ENCODE measurements at regions not wholly inside any gene's neighbourhood (a gene's known extent, or its start where the extent isn't known, plus 50 kb on each side); places are given as distances from the start of the nearest gene placed in this dataset.

GRCh38 chr12:28777603-28778365 is 371.3 kb upstream of the FAR2 start:
- no peak overlapping the region for H3K4me3 ChIP-seq (ENCODE audit: low read length)
- DNase-seq (no peak), ATAC-seq (no peak)
- H3K36me3 ChIP-seq (ENCODE audit: control insufficient read depth in 2 of 3, insufficient read depth in 3 of 3, low read length in 3 of 3), result no peaks in the 10 kb centered on the region
- POLR2A ChIA-PET, result no interaction called here
- Mint-ChIP-seq H3K4me1 (no peaks in the 10 kb centered on the region), H3K9me3 (peaks cover 0 to 6% (median 0%) of the 10 kb centered on the region in 11 donors), H3K27ac (no peak overlapping the region), H3K4me3 (no peak overlapping the region), H3K36me3 (no peaks in the 10 kb centered on the region), H3K27me3 (peaks cover 0 to 19% (median 0%) of the 10 kb centered on the region in 5 donors)
- H3K27me3 ChIP-seq (ENCODE audit: control insufficient read depth in 2 of 2, insufficient read depth in 2 of 2, low read length in 2 of 2), result no peaks in the 10 kb centered on the region
- H3K9me3 ChIP-seq (ENCODE audit: control insufficient read depth in 2 of 3, low read length in 3 of 3), result no peaks in the 10 kb centered on the region
- intact Hi-C loops (cut with micrococcal nuclease), result no loop called here
- no peaks in the 10 kb centered on the region for H3K4me1 ChIP-seq (ENCODE audit: control insufficient read depth in 2 of 2, insufficient read depth in 2 of 2, low read length in 2 of 2)
- CTCF ChIA-PET, result no interaction called here
- H3K27ac ChIP-seq (ENCODE audit: low read depth, low read length), result no peak overlapping the region

GRCh38 chr12:28780096-28780495 is 369.0 kb upstream of the FAR2 start:
- no peaks in the 10 kb centered on the region for H3K36me3 Mint-ChIP-seq
- no peaks in the 10 kb centered on the region for H3K36me3 ChIP-seq (ENCODE audit: control insufficient read depth in 2 of 3, insufficient read depth in 3 of 3, low read length in 3 of 3)
- H3K9me3 ChIP-seq (ENCODE audit: control insufficient read depth in 2 of 3, low read length in 3 of 3), result no peaks in the 10 kb centered on the region
- DNase-seq (no peak), ATAC-seq (no peak)
- no peaks in the 10 kb centered on the region for H3K27me3 ChIP-seq (ENCODE audit: control insufficient read depth in 2 of 2, insufficient read depth in 2 of 2, low read length in 2 of 2)
- H3K9me3 Mint-ChIP-seq, result peaks cover 0 to 6% (median 0%) of the 10 kb centered on the region in 11 donors
- CTCF ChIA-PET, result no interaction called here
- H3K27ac ChIP-seq (ENCODE audit: low read depth, low read length), result no peak overlapping the region
- H3K4me1 ChIP-seq (ENCODE audit: control insufficient read depth in 2 of 2, insufficient read depth in 2 of 2, low read length in 2 of 2), result no peaks in the 10 kb centered on the region
- intact Hi-C loops (cut with micrococcal nuclease), result no loop called here
- peaks cover 0 to 17% (median 0%) of the 10 kb centered on the region in 5 donors for H3K27me3 Mint-ChIP-seq
- no peak overlapping the region for H3K27ac Mint-ChIP-seq
- POLR2A ChIA-PET, result no interaction called here
- H3K4me3 Mint-ChIP-seq, result no peak overlapping the region
- H3K4me3 ChIP-seq (ENCODE audit: low read length), result no peak overlapping the region
- H3K4me1 Mint-ChIP-seq, result no peaks in the 10 kb centered on the region

GRCh38 chr12:28780960-28781359 is 368.1 kb upstream of the FAR2 start:
- H3K27me3 ChIP-seq (ENCODE audit: control insufficient read depth in 2 of 2, insufficient read depth in 2 of 2, low read length in 2 of 2), result no peaks in the 10 kb centered on the region
- no peak overlapping the region for H3K4me3 ChIP-seq (ENCODE audit: low read length)
- no peaks in the 10 kb centered on the region for H3K4me1 ChIP-seq (ENCODE audit: control insufficient read depth in 2 of 2, insufficient read depth in 2 of 2, low read length in 2 of 2)
- H3K9me3 ChIP-seq (ENCODE audit: control insufficient read depth in 2 of 3, low read length in 3 of 3), result no peaks in the 10 kb centered on the region
- intact Hi-C loops (cut with micrococcal nuclease), result no loop called here
- no peaks in the 10 kb centered on the region for H3K36me3 ChIP-seq (ENCODE audit: control insufficient read depth in 2 of 3, insufficient read depth in 3 of 3, low read length in 3 of 3)
- peaks cover 0 to 9% (median 0%) of the 10 kb centered on the region in 5 donors for H3K27me3 Mint-ChIP-seq
- no peaks in the 10 kb centered on the region for H3K36me3 Mint-ChIP-seq
- no peaks in the 10 kb centered on the region for H3K4me1 Mint-ChIP-seq
- CTCF ChIA-PET, result no interaction called here
- H3K4me3 Mint-ChIP-seq, result no peak overlapping the region
- ATAC-seq, result no peak
- POLR2A ChIA-PET, result no interaction called here
- H3K27ac Mint-ChIP-seq, result no peak overlapping the region
- peaks cover 0 to 4% (median 0%) of the 10 kb centered on the region in 11 donors for H3K9me3 Mint-ChIP-seq
- DNase-seq, result no peak
- no peak overlapping the region for H3K27ac ChIP-seq (ENCODE audit: low read depth, low read length)

GRCh38 chr12:28781671-28782652 is 367.1 kb upstream of the FAR2 start:
- Mint-ChIP-seq H3K9me3 (peaks cover 0 to 5% (median 0%) of the 10 kb centered on the region in 11 donors), H3K4me1 (no peaks in the 10 kb centered on the region), H3K36me3 (no peaks in the 10 kb centered on the region), H3K27me3 (peaks cover 0 to 8% (median 2%) of the 10 kb centered on the region in 5 donors), H3K27ac (no peak overlapping the region), H3K4me3 (no peak overlapping the region)
- Histone ChIP-seq H3K27ac (ENCODE audit: low read depth, low read length) (no peak overlapping the region), H3K4me3 (ENCODE audit: low read length) (no peak overlapping the region), H3K27me3 (ENCODE audit: control insufficient read depth in 2 of 2, insufficient read depth in 2 of 2, low read length in 2 of 2) (no peaks in the 10 kb centered on the region), H3K4me1 (ENCODE audit: control insufficient read depth in 2 of 2, insufficient read depth in 2 of 2, low read length in 2 of 2) (no peaks in the 10 kb centered on the region), H3K36me3 (ENCODE audit: control insufficient read depth in 2 of 3, insufficient read depth in 3 of 3, low read length in 3 of 3) (no peaks in the 10 kb centered on the region), H3K9me3 (ENCODE audit: control insufficient read depth in 2 of 3, low read length in 3 of 3) (no peaks in the 10 kb centered on the region)
- POLR2A ChIA-PET, result no interaction called here
- CTCF ChIA-PET, result no interaction called here
- ATAC-seq, result no peak
- intact Hi-C loops (cut with micrococcal nuclease), result no loop called here
- DNase-seq, result no peak

- no peak overlapping the region for H3K4me3 ChIP-seq (ENCODE audit: low read length)
- Mint-ChIP-seq H3K4me1 (no peaks in the 10 kb centered on the region), H3K4me3 (no peak overlapping the region), H3K36me3 (no peaks in the 10 kb centered on the region), H3K9me3 (peaks cover 0 to 5% (median 0%) of the 10 kb centered on the region in 11 donors), H3K27ac (no peak overlapping the region), H3K27me3 (peaks cover 0 to 10% (median 4%) of the 10 kb centered on the region in 5 donors)
- ChIA-PET POLR2A (no interaction called here), CTCF (no interaction called here)
- H3K27ac ChIP-seq (ENCODE audit: low read depth, low read length), result no peak overlapping the region
- no peaks in the 10 kb centered on the region for H3K4me1 ChIP-seq (ENCODE audit: control insufficient read depth in 2 of 2, insufficient read depth in 2 of 2, low read length in 2 of 2)
- H3K27me3 ChIP-seq (ENCODE audit: control insufficient read depth in 2 of 2, insufficient read depth in 2 of 2, low read length in 2 of 2), result no peaks in the 10 kb centered on the region
- no peaks in the 10 kb centered on the region for H3K9me3 ChIP-seq (ENCODE audit: control insufficient read depth in 2 of 3, low read length in 3 of 3)
- H3K36me3 ChIP-seq (ENCODE audit: control insufficient read depth in 2 of 3, insufficient read depth in 3 of 3, low read length in 3 of 3), result no peaks in the 10 kb centered on the region
- intact Hi-C loops (cut with micrococcal nuclease), result no loop called here
- no peak for DNase-seq
- no peak for ATAC-seq
These were observed 366.3 kb upstream of the FAR2 start for GRCh38 chr12:28782812-28783211.

GRCh38 chr12:28787151-28787550 is 361.9 kb upstream of the FAR2 start:
- H3K36me3 ChIP-seq (ENCODE audit: control insufficient read depth in 2 of 3, insufficient read depth in 3 of 3, low read length in 3 of 3), result no peaks in the 10 kb centered on the region
- no peak overlapping the region for H3K4me3 ChIP-seq (ENCODE audit: low read length)
- intact Hi-C loops (cut with micrococcal nuclease), result no loop called here
- ChIA-PET CTCF (no interaction called here), POLR2A (no interaction called here)
- Mint-ChIP-seq H3K4me3 (no peak overlapping the region), H3K27ac (no peak overlapping the region), H3K36me3 (no peaks in the 10 kb centered on the region), H3K9me3 (peaks cover 0 to 11% (median 0%) of the 10 kb centered on the region in 11 donors), H3K27me3 (peaks cover 0 to 14% (median 0%) of the 10 kb centered on the region in 5 donors), H3K4me1 (no peaks in the 10 kb centered on the region)
- peaks cover 0 to 3% of the 10 kb centered on the region in 2 donors for H3K27me3 ChIP-seq (ENCODE audit: control insufficient read depth in 2 of 2, insufficient read depth in 2 of 2, low read length in 2 of 2)
- no peak for DNase-seq
- H3K9me3 ChIP-seq (ENCODE audit: control insufficient read depth in 2 of 3, low read length in 3 of 3), result no peaks in the 10 kb centered on the region
- no peaks in the 10 kb centered on the region for H3K4me1 ChIP-seq (ENCODE audit: control insufficient read depth in 2 of 2, insufficient read depth in 2 of 2, low read length in 2 of 2)
- ATAC-seq, result no peak
- H3K27ac ChIP-seq (ENCODE audit: low read depth, low read length), result no peak overlapping the region

All from naive thymus-derived CD4-positive, alpha-beta T cell (primary cell).